ENCODE measurements at regions not wholly inside any gene's neighbourhood (a gene's known extent, or its start where the extent isn't known, plus 50 kb on each side); places are given as distances from the start of the nearest gene placed in this dataset.

DNA sequence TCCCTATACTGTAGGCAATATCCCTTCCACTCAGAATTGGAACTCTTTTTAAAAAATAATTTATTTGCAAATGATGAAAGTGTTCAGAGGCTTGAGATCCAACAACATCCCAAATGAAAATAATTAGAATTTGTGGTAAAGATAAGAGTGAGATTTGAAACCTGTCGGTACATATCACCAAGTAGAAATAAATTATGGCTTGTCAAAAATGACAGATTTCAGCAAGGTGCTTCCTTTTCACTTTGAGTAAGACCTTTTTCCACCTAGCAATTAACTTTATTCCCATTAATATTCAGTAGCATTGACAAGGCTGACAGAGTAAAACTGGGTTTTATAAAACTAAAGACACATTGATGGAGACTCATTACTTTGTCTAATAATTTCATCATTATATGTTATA, 107.7 kb upstream of the PRKD1 start:
- TF ChIP-seq, protein P1, sequence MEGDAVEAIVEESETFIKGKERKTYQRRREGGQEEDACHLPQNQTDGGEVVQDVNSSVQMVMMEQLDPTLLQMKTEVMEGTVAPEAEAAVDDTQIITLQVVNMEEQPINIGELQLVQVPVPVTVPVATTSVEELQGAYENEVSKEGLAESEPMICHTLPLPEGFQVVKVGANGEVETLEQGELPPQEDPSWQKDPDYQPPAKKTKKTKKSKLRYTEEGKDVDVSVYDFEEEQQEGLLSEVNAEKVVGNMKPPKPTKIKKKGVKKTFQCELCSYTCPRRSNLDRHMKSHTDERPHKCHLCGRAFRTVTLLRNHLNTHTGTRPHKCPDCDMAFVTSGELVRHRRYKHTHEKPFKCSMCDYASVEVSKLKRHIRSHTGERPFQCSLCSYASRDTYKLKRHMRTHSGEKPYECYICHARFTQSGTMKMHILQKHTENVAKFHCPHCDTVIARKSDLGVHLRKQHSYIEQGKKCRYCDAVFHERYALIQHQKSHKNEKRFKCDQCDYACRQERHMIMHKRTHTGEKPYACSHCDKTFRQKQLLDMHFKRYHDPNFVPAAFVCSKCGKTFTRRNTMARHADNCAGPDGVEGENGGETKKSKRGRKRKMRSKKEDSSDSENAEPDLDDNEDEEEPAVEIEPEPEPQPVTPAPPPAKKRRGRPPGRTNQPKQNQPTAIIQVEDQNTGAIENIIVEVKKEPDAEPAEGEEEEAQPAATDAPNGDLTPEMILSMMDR (conservative IDR thresholded peaks at IDR 0.05; ENCODE audit: low read depth, low read length): no peak
- TF ChIP-seq EZH2 (IDR thresholded peaks at IDR 0.05; ENCODE audit: low read length, unreplicated experiment): no peak
